H9 (cell line): ENCODE measurements at regions not wholly inside any gene's neighbourhood (a gene's known extent, or its start where the extent isn't known, plus 50 kb on each side); places are given as distances from the start of the nearest gene placed in this dataset.

Experiments used
- DNase-seq: peaks from one replicate; pipeline ENCODE4 v3.0.0-alpha.2; 2017
- H2AFZ ChIP-seq: one replicate; pipeline ENCODE4 v1.6.1; 2013; ENCODE audit warnings: mild to moderate bottlenecking, low read length, control low read depth, moderate library complexity
- H2AK5ac ChIP-seq: 2 replicates; pipeline ENCODE4 v1.6.1; 2013; ENCODE audit warnings: low read length, control low read depth, mixed read lengths; ENCODE audit not compliant: insufficient read length
- H2BK120ac ChIP-seq: one replicate; pipeline ENCODE4 v1.6.1; 2013; ENCODE audit warnings: low read depth, mild to moderate bottlenecking, low read length, control low read depth, inconsistent platforms; ENCODE audit not compliant: poor library complexity, severe bottlenecking
- H2BK12ac ChIP-seq: 2 replicates; pipeline ENCODE4 v1.6.1; 2013; ENCODE audit warnings: low read length, control low read depth, mixed read lengths, low read depth; ENCODE audit not compliant: insufficient read length
- H2BK15ac ChIP-seq: 2 replicates; pipeline ENCODE4 v1.6.1; 2013; ENCODE audit warnings: low read depth, low read length, control low read depth
- H2BK20ac ChIP-seq: one replicate; pipeline ENCODE4 v1.6.1; 2013; ENCODE audit warnings: low read depth, mild to moderate bottlenecking, low read length, control low read depth, inconsistent platforms; ENCODE audit not compliant: poor library complexity, severe bottlenecking
- H2BK5ac ChIP-seq: 2 replicates; pipeline ENCODE4 v1.6.1; 2013; ENCODE audit warnings: low read length, control low read depth, mixed read lengths; ENCODE audit not compliant: insufficient read length
- H3K14ac ChIP-seq: 2 replicates; pipeline ENCODE4 v1.6.1; 2013; ENCODE audit warnings: low read length, control low read depth; ENCODE audit not compliant: insufficient read depth
- H3K18ac ChIP-seq: 2 replicates; pipeline ENCODE4 v1.6.1; 2013; ENCODE audit warnings: low read depth, mild to moderate bottlenecking, mixed read lengths, low read length, control low read depth; ENCODE audit not compliant: insufficient read length
- H3K23ac ChIP-seq: 2 replicates; pipeline ENCODE4 v1.6.1; 2013; ENCODE audit warnings: low read length, control low read depth, mixed read lengths, low read depth; ENCODE audit not compliant: insufficient read length
- H3K23me2 ChIP-seq: 2 replicates; pipeline ENCODE4 v1.6.1; 2013; ENCODE audit warnings: low read depth, mild to moderate bottlenecking, mixed read lengths, low read length, control low read depth; ENCODE audit not compliant: insufficient read length, poor library complexity, severe bottlenecking
- H3K27ac ChIP-seq: 2 replicates; pipeline ENCODE4 v1.5.1; 2013; ENCODE audit warnings: low read length, control low read depth, mixed read lengths, low read depth; ENCODE audit not compliant: insufficient read length
- H3K27me3 ChIP-seq: 2 replicates; pipeline ENCODE4 v1.6.1; 2013; ENCODE audit warnings: low read length, control low read depth, inconsistent platforms; ENCODE audit not compliant: insufficient read depth
- H3K4ac ChIP-seq: 2 replicates; pipeline ENCODE4 v1.6.1; 2013; ENCODE audit warnings: low read depth, mild to moderate bottlenecking, control low read depth, inconsistent platforms, low read length, moderate library complexity
- H3K4me1 ChIP-seq: 2 replicates; pipeline ENCODE4 v1.6.1; 2013; ENCODE audit warnings: low read length, control low read depth, inconsistent platforms; ENCODE audit not compliant: insufficient read depth
- H3K4me2 ChIP-seq: 2 replicates; pipeline ENCODE4 v1.6.1; 2013; ENCODE audit warnings: low read length, control low read depth, mixed read lengths; ENCODE audit not compliant: insufficient read length, insufficient read depth
- H3K56ac ChIP-seq: 2 replicates; pipeline ENCODE4 v1.6.1; 2013; ENCODE audit warnings: low read depth, mild to moderate bottlenecking, mixed read lengths, low read length, control low read depth; ENCODE audit not compliant: insufficient read length
- H3K79me1 ChIP-seq: 2 replicates; pipeline ENCODE4 v1.6.1; 2013; ENCODE audit warnings: low read depth, mild to moderate bottlenecking, moderate library complexity, low read length, control low read depth, inconsistent platforms; ENCODE audit not compliant: insufficient read depth, poor library complexity, severe bottlenecking
- H3K79me2 ChIP-seq: 2 replicates; pipeline ENCODE4 v1.6.1; 2013; ENCODE audit warnings: low read length, control low read depth, inconsistent platforms; ENCODE audit not compliant: insufficient read depth
- H3K9ac ChIP-seq: 2 replicates; pipeline ENCODE4 v1.6.1; 2013; ENCODE audit warnings: low read length, control low read depth, mixed read lengths; ENCODE audit not compliant: insufficient read length; ENCODE audit errors: extremely low read depth
- H3K9me3 ChIP-seq: one replicate; pipeline ENCODE4 v1.6.1; 2013; ENCODE audit warnings: low read depth, low read length, inconsistent platforms; ENCODE audit not compliant: control insufficient read depth
- H3T11ph ChIP-seq: one replicate; pipeline ENCODE4 v1.6.1; 2013; ENCODE audit warnings: mild to moderate bottlenecking, low read length, control low read depth, inconsistent platforms
- H4K20me1 ChIP-seq: one replicate; pipeline ENCODE4 v1.6.1; 2013; ENCODE audit not compliant: control insufficient read depth, insufficient read length, insufficient read depth
- H4K5ac ChIP-seq: 2 replicates; pipeline ENCODE4 v1.6.1; 2013; ENCODE audit warnings: low read depth, mild to moderate bottlenecking, mixed read lengths, low read length, control low read depth; ENCODE audit not compliant: insufficient read length
- H4K8ac ChIP-seq: replicated peaks from 2 replicates; pipeline ENCODE4 v1.6.1; 2013; ENCODE audit warnings: low read length, control low read depth, mixed read lengths, low read depth; ENCODE audit not compliant: insufficient read length
- H4K91ac ChIP-seq: 2 replicates; pipeline ENCODE4 v1.6.1; 2013; ENCODE audit warnings: low read depth, mild to moderate bottlenecking, moderate library complexity, mixed read lengths, low read length, control low read depth; ENCODE audit not compliant: insufficient read length
- H3K27ac Mint-ChIP-seq, 3 experiments: 2 replicates in 2 of 3; 3 replicates in 1 of 3; pipeline ENCODE4 v1.8.0; 2020 to 2021; ENCODE audit warnings: mixed read lengths in 3 of 3, mild to moderate bottlenecking in 1 of 3, moderate library complexity in 1 of 3
- H3K27me3 Mint-ChIP-seq: 2 replicates; pipeline ENCODE4 v1.8.0; 2021; ENCODE audit warnings: low read depth, mild to moderate bottlenecking, moderate library complexity, mixed read lengths
- H3K36me3 Mint-ChIP-seq, 3 experiments: 2 replicates in 2 of 3; 3 replicates in 1 of 3; pipeline ENCODE4 v1.8.0; 2020 to 2021; ENCODE audit warnings: low read depth in 3 of 3, mixed read lengths in 3 of 3; ENCODE audit not compliant: insufficient read depth in 1 of 3
- H3K4me1 Mint-ChIP-seq, 2 experiments: 2 replicates each; pipeline ENCODE4 v1.8.0; 2020; ENCODE audit warnings: mixed read lengths in 2 of 2
- H3K4me3 Mint-ChIP-seq, 2 experiments: 2 replicates in 1 of 2; 3 replicates in 1 of 2; pipeline ENCODE4 v1.8.0; 2020 to 2021; ENCODE audit warnings: mild to moderate bottlenecking in 2 of 2, mixed read lengths in 2 of 2, moderate library complexity in 1 of 2
- H3K9me3 Mint-ChIP-seq, 2 experiments: 2 replicates in 1 of 2; 3 replicates in 1 of 2; pipeline ENCODE4 v1.8.0; 2020; ENCODE audit warnings: mild to moderate bottlenecking in 2 of 2, mixed read lengths in 2 of 2, moderate library complexity in 1 of 2
- CTCF ChIP-seq: fragments of 200-600 bp; sonication (generic); conservative IDR thresholded peaks from 3 replicates; pipeline ENCODE4 v1.8.0; 2021; ENCODE audit warnings: antibody characterized with exemption, mild to moderate bottlenecking
- WGBS: extraction: QIAGEN DNeasy Blood & Tissue Kit; methylation state at CpG from one replicate; pipeline ENCODE4 v1.1.7; 2013; ENCODE audit warnings: missing lambda C conversion rate, low lambda C conversion rate, mixed read lengths; ENCODE audit not compliant: insufficient read length; ENCODE audit errors: extremely low coverage; 5-methylcytosine and 5-hydroxymethylcytosine counted together

GRCh38 chr19:31613683-31614219, 264.5 kb upstream of the TSHZ3 start:
- H3K56ac ChIP-seq = no peak overlapping the region
- no peak overlapping the region for H2AK5ac ChIP-seq
- TF ChIP-seq CTCF = no peak; the same call in 2 of the 3 replicates
- H3K27me3 ChIP-seq = no peaks in the 10 kb centered on the region
- H2AFZ ChIP-seq = no peak overlapping the region
- H3K14ac ChIP-seq = no peak overlapping the region
- no peak overlapping the region for H3K4me2 ChIP-seq
- no peak overlapping the region for H3K27ac ChIP-seq
- no peak overlapping the region for H2BK5ac ChIP-seq
- H2BK20ac ChIP-seq = no peak overlapping the region
- no peak overlapping the region for H3K23ac ChIP-seq
- H3K4me1 ChIP-seq = no peaks in the 10 kb centered on the region
- no peaks in the 10 kb centered on the region for H3K23me2 ChIP-seq
- H3K9me3 ChIP-seq = no peaks in the 10 kb centered on the region
- no peak overlapping the region for H3K9ac ChIP-seq
- H4K5ac ChIP-seq = no peak overlapping the region
- no peaks in the 10 kb centered on the region for H3K9me3 Mint-ChIP-seq
- no peaks in the 10 kb centered on the region for H4K20me1 ChIP-seq
- no CpG with 5 or more reads among the region's 4 CpGs for WGBS
- no peak overlapping the region for H2BK12ac ChIP-seq
- no peak overlapping the region for H3K4ac ChIP-seq
- H3K18ac ChIP-seq = no peak overlapping the region
- no peak overlapping the region for H4K8ac ChIP-seq
- H3K4me1 Mint-ChIP-seq = no peaks in the 10 kb centered on the region
- H2BK15ac ChIP-seq = no peak overlapping the region
- no peak for DNase-seq
- H3K79me2 ChIP-seq = no peaks in the 10 kb centered on the region
- H3K36me3 Mint-ChIP-seq = no peaks in the 10 kb centered on the region; a peak in 2 of 7 replicates
- no peak overlapping the region; a peak in 1 of 7 replicates for H3K27ac Mint-ChIP-seq
- no peak overlapping the region for H2BK120ac ChIP-seq
- peaks cover 9% of the 10 kb centered on the region for H3K27me3 Mint-ChIP-seq
- H3K4me3 Mint-ChIP-seq = no peak overlapping the region
- no peak overlapping the region for H4K91ac ChIP-seq
- H3T11ph ChIP-seq = no peak overlapping the region
- no peaks in the 10 kb centered on the region for H3K79me1 ChIP-seq
